SK-N-SH treated with all-trans-retinoic acid at 6 μM for 48 hours (cell line): ENCODE measurements at regions not wholly inside any gene's neighbourhood (a gene's known extent, or its start where the extent isn't known, plus 50 kb on each side); places are given as distances from the start of the nearest gene placed in this dataset.

ENCODE experiments used
- ARNTL ChIP-seq: fragments of 450-650 bp; formaldehyde crosslinking; IDR thresholded peaks from 2 replicates; pipeline ENCODE4 v1.5.0; 2020; ENCODE audit warnings: low read depth, mild to moderate bottlenecking, moderate library complexity, borderline replicate concordance
- ESRRG ChIP-seq: fragments of 250-450 bp; sonication (Bioruptor Pico); IDR thresholded peaks from 2 replicates; pipeline ENCODE4 v1.6.1; 2021; ENCODE audit warnings: mild to moderate bottlenecking
- OSR1 ChIP-seq: fragments of 250-450 bp; sonication (Bioruptor Pico); IDR thresholded peaks from 2 replicates; pipeline ENCODE4 v1.8.0; 2022; ENCODE audit warnings: moderate library complexity, mild to moderate bottlenecking, inconsistent platforms
- PPARA ChIP-seq: fragments of 250-450 bp; sonication (Bioruptor Pico); IDR thresholded peaks from 2 replicates; pipeline ENCODE4 v1.5.0; 2020; ENCODE audit warnings: mild to moderate bottlenecking, borderline replicate concordance
- ZFP3 ChIP-seq: fragments of 250-450 bp; sonication (Bioruptor Pico); IDR thresholded peaks from 2 replicates; pipeline ENCODE4 v1.5.0; 2020; ENCODE audit warnings: mild to moderate bottlenecking, moderate library complexity
- ZFP30 ChIP-seq: fragments of 450-650 bp; formaldehyde crosslinking; IDR thresholded peaks from 2 replicates; pipeline ENCODE4 v1.5.0; 2022; ENCODE audit warnings: mild to moderate bottlenecking, moderate library complexity
- ZNF565 ChIP-seq: fragments of 450-650 bp; formaldehyde crosslinking; conservative IDR thresholded peaks from 2 replicates; pipeline ENCODE4 v1.5.0; 2020; ENCODE audit warnings: low read depth, mild to moderate bottlenecking, moderate library complexity
- ZNF70 ChIP-seq: fragments of 450-650 bp; formaldehyde crosslinking; IDR thresholded peaks from 2 replicates; pipeline ENCODE4 v1.5.0; 2020; ENCODE audit warnings: mild to moderate bottlenecking, moderate library complexity
- TF ChIP-seq, protein P1 (sequence below): fragments of 250-450 bp; sonication (Bioruptor Pico); IDR thresholded peaks from 2 replicates; pipeline ENCODE4 v1.5.0; 2020; ENCODE audit warnings: mild to moderate bottlenecking, moderate library complexity
- TF ChIP-seq, protein P2 (sequence below): fragments of 250-450 bp; sonication (Bioruptor Pico); IDR thresholded peaks from 2 replicates; pipeline ENCODE4 v1.5.1; 2021; ENCODE audit warnings: mild to moderate bottlenecking, moderate library complexity

DNA sequence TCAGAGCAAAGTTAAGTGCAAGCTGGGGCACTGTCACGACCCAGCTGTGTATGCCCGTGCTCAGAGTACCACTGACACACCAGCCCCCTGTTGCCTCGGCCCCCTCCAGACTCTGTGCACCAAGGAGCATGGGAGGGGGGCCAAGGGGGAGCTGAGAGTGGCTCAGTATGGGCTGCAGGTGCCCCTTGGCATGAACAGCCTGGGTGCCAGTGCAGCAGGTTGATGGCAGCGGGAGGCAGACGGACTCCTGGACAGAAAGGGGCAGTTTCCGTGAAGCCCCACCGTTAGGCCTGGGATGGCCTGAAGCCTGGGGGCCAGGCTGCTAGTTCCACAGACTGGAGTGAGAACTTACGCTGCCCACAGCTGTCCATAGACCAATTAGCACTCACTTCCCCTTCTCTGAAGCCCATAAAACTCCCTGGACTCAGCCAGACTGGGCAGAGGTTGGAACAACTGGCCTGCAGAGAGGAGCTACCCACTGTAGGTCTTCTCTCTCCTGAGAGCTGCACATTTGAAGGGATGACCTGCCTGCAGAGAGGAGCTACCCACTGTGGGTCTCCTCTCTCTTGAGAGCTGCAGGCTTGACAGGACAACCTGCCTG, 182.8 kb downstream of the DEPDC1B start:
- TF ChIP-seq ZNF70 (CRISPR knock-in tag) (no peak), ARNTL (CRISPR knock-in tag) (no peak), ZFP3 (no peak), ZFP30 (CRISPR knock-in tag) (no peak), PPARA (CRISPR knock-in tag) (no peak), ESRRG (CRISPR knock-in tag) (no peak), ZNF565 (CRISPR knock-in tag) (no peak), OSR1 (CRISPR knock-in tag) (no peak)
- TF ChIP-seq, protein P1, sequence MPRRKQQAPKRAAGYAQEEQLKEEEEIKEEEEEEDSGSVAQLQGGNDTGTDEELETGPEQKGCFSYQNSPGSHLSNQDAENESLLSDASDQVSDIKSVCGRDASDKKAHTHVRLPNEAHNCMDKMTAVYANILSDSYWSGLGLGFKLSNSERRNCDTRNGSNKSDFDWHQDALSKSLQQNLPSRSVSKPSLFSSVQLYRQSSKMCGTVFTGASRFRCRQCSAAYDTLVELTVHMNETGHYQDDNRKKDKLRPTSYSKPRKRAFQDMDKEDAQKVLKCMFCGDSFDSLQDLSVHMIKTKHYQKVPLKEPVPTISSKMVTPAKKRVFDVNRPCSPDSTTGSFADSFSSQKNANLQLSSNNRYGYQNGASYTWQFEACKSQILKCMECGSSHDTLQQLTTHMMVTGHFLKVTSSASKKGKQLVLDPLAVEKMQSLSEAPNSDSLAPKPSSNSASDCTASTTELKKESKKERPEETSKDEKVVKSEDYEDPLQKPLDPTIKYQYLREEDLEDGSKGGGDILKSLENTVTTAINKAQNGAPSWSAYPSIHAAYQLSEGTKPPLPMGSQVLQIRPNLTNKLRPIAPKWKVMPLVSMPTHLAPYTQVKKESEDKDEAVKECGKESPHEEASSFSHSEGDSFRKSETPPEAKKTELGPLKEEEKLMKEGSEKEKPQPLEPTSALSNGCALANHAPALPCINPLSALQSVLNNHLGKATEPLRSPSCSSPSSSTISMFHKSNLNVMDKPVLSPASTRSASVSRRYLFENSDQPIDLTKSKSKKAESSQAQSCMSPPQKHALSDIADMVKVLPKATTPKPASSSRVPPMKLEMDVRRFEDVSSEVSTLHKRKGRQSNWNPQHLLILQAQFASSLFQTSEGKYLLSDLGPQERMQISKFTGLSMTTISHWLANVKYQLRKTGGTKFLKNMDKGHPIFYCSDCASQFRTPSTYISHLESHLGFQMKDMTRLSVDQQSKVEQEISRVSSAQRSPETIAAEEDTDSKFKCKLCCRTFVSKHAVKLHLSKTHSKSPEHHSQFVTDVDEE (CRISPR knock-in tag) = no peak
- TF ChIP-seq, protein P2, sequence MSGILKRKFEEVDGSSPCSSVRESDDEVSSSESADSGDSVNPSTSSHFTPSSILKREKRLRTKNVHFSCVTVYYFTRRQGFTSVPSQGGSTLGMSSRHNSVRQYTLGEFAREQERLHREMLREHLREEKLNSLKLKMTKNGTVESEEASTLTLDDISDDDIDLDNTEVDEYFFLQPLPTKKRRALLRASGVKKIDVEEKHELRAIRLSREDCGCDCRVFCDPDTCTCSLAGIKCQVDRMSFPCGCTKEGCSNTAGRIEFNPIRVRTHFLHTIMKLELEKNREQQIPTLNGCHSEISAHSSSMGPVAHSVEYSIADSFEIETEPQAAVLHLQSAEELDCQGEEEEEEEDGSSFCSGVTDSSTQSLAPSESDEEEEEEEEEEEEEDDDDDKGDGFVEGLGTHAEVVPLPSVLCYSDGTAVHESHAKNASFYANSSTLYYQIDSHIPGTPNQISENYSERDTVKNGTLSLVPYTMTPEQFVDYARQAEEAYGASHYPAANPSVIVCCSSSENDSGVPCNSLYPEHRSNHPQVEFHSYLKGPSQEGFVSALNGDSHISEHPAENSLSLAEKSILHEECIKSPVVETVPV (CRISPR knock-in tag) = no peak
